GM21447 (cell line): ENCODE measurements at regions not wholly inside any gene's neighbourhood (a gene's known extent, or its start where the extent isn't known, plus 50 kb on each side); places are given as distances from the start of the nearest gene placed in this dataset.
"Not testable (repeated sequence)": the region's sequence is repeated elsewhere in the genome, so short reads cannot be mapped to it uniquely, and the experiment has no call there.

ENCODE experiments used
- ATAC-seq: cut with Tn5 transposase; IDR thresholded peaks from one replicate; pipeline ENCODE4 v1.9.1; 2021; ENCODE audit not compliant: unreplicated experiment

DNA sequence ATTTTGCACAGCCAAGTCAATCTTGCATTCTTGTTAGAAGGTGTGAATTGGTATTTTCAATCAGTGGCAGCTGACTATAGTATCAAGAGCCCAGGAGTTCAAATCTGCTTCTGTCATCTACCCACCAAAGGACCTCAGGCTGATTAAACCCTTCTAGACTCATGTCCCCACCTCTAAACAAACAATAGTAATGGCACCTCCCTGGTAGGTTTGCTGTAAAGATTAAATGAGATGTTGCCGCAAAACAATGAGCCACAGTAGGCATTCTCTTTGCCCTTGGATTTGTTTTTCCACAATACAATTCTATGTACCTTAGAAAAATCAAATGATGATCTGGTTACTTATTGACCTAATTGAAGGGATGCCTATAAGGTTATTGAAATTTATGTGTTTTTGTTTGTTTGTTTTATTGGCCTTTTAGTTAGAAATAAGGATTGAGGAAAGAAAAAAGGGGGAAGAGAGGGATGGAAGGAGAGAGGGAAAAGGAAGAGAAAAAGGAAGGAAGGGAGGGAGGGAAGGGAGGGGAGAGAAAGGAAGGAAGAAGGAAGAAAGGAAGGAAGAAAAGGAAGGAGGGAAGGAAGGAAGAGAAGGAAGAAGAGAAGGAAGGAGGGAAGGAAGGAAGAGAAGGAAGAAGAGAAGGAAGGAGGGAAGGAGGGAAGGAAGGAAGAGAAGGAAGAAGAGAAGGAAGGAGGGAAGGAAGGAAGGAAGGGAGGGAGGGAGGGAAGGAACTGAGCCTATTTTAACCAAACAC lies 110.7 kb downstream of the ETS2 start:
- ATAC-seq = no peak

- ATAC-seq = no peak
Observed at GRCh38 chr21:38915546-38915945, 109.8 kb downstream of the ETS2 start.

GRCh38 chr21:38914528-38915293 lies 109.0 kb downstream of the ETS2 start:
- no peak for ATAC-seq

- no peak for ATAC-seq
Observed at GRCh38 chr21:38913893-38914527, 108.3 kb downstream of the ETS2 start.

DNA sequence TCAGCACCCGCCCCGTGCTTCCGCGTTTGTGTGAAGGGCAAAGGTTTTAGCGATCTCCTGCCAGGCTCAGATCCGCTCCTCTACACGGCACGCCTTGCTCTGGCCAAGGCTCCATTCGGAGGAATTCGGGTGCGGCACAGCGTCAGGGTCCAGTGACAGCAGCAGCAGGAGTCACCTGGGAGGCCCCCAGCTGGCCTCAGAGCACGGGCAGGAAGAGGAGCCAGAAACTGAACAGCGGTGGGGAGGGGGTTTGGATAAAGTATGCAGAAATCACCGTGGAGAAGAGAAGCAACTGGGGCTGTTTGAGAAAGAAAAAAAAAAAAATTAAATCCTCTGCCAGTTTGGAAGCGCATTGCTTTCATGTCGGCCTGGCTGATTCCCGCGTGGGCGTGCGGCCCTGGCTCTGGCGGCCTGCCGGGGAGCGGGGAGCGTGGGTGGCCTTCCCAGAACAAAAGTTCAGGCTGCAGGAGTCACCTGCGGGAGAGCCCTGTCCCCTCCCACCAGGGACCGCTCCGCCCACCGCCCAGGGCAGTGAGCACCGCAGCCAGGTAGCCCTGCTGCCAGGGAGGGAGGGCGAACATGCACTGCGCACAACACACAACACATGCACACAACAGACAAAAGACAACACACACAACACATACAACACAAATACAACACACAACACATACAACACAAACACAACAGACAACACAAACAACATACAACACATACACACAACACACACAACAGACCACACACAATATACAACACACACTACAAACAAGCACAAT lies 107.6 kb downstream of the ETS2 start:
- no peak for ATAC-seq

GRCh38 chr21:38912789-38913119 lies 107.0 kb downstream of the ETS2 start:
- no peak for ATAC-seq

DNA sequence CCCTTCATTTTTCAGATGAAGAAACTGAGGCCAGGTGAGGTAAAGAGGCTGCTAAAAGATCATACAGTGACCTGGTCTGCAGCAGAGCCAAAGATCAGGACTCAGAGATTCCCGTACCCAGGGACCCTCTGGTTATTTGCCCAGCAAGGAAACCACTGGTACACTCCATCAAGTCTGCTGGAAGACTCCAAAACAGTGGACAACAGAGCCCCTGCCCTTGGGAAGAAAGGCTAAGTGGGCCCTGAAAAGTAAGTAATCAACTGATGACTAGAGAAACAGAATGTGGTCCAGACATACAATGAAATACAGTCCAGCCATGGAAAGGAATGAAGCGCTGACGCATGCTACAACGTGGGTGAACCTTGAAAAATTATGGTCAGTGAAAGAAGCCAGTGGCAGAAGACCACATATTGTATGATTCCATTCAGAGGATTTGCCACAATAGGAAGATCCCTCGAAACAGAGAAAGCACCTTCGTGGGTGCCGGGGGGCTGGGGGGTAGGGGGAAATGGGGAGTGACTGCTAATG lies 106.4 kb downstream of the ETS2 start:
- no peak for ATAC-seq

DNA sequence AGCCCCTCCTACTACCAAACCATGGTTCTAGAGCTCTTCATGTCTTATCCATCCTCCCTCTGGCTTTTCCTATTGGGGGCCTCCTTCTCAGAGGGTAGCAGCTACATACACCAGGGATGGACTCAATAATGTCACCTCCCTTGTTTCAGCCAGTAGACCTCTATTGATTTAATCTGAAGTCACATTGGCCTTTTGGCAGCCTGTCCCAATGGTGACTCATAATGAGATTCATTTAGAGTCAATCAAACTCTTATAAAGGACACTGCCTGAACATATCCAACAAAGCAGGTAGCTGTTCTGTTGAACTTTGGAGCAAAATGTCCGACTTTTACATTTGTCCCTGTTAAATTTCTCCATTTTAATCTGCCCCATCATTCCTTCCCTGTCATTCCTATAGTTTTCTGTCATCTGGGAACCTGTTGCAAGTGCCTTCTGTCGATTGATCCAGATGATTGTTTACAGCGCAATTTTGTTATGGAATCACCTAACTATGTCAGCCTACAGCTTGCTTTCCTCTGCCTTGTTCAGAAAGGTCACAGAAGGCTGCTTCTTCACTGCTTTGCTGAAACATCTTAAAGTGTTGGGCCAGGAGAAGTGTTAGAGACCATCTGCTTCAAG lies 105.9 kb downstream of the ETS2 start:
- ATAC-seq = no peak

- ATAC-seq = no peak
Observed at GRCh38 chr21:38910390-38911067, 104.8 kb downstream of the ETS2 start.

DNA sequence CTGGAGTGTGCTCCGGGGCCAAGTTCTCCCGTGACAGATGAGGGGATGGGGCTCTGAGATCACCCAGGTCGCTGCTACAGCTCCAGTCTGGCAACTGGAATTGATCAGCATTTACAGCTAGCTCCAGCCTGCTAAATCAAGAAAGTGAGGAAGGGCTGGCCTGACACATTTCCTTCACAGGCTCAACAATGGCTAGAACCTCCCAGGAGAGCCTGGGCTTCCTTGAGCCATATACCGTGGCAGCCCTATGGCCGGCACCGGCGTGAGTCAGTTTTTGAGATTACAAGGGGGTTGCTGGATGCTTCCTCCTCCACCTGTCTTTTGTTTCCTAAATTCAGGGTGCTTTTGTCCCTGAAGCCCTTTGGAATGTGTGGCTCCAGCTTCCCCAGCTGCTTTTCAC lies 104.2 kb downstream of the ETS2 start:
- no peak for ATAC-seq

- no peak for ATAC-seq
Observed at GRCh38 chr21:38909109-38909508, 103.4 kb downstream of the ETS2 start.

- no peak for ATAC-seq
Observed at GRCh38 chr21:38908537-38908936, 102.8 kb downstream of the ETS2 start.

GRCh38 chr21:38905752-38906151 lies 100.0 kb downstream of the ETS2 start:
- no peak for ATAC-seq

DNA sequence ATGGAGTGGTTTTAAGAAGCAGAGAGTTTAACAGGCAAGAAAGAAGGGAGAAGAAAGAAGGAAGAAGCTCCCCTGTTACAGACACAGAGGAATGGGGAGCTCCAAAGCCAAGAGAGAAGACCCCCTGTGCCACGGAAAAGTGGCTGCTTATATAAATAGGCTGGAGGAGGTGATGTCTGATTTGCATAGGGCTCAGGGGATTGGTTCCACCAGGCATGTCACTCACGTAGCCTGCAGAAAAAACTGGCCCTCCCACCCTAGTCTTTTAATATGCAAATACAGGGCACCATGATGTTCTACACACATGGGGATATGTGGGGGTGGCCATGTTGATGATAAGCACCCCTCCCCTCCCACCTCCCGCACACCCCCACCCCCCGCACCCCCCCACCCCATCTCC lies 99.6 kb downstream of the ETS2 start:
- ATAC-seq = no peak

- ATAC-seq = no peak
Observed at GRCh38 chr21:38903690-38904139, 98.0 kb downstream of the ETS2 start.

GRCh38 chr21:38902608-38903445 lies 97.1 kb downstream of the ETS2 start:
- no peak for ATAC-seq

DNA sequence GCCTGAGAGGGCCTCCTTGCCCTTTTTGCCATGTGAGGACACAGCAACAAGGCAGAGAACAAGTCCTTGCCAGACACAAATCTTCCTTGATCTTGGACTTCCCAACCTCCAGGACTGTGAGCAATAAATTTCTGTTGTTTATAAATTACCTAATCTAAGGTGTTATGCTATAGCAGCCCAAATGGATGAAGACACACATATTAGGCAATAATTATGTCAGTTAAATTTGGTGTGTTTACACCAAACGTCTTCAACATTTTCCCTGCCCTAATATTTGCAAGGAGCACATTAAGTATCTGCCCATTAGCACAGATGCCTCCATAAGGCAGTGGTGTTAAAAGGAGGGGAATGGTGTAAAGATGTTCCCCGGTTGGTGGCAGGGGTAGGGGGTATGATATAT lies 94.8 kb downstream of the ETS2 start:
- ATAC-seq = no peak

DNA sequence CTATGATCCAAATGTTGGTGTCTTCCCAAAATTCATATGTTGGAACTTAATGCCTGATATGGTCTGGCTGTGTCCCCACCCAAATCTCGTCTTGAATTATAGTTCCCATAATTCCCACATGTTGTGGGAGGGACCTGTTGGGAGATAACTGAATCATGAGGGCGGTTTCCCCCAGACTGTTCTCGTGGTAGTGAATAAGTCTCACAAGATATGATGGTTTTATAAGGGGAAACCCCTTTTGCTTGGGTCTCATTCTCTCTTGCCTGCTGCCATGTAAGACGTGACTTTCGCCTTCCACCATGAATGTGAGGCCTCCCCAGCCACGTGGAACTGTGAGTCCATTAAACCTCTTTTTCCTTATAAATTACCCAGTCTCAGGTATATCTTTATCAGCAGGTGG lies 94.3 kb downstream of the ETS2 start:
- not testable (repeated sequence) for ATAC-seq

DNA sequence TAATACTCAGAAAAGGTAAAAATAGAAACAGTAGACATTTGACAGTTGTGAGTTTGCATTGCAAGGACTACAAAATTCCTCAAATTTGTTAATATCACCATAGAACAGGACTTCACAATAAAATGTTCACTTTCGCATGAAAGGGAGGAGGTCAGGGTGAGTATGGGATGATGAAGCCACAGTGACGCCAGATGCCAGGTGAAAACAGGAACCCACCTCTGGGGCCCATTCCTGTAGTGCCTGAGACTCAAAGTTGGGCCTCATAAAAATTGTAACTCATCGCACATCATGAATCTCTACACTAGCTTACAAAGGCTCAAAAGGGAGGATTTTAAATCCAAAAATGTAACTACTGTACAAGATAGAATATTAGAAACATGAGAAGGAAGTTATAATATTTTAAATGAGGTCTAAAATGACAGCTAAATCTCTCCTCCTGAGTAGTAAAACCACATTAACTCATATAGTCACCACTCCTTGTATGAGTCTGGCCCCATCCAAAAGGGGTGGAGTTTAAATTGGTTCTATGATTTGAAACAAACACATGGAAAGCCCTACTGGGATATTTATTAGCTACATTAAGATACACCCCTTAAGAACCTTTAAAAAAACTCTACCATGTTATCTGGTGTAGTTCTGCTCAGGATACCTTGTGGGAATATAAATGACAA lies 93.7 kb downstream of the ETS2 start:
- no peak for ATAC-seq
